Activated naive CD4-positive, alpha-beta T cell (primary cell): ENCODE measurements at regions not wholly inside any gene's neighbourhood (a gene's known extent, or its start where the extent isn't known, plus 50 kb on each side); places are given as distances from the start of the nearest gene placed in this dataset.
A peak's percentile ranks its signal among the peaks of the same experiment; 100 is the strongest.
"Not testable (repeated sequence)": the region's sequence is repeated elsewhere in the genome, so short reads cannot be mapped to it uniquely, and the experiment has no call there.

Source experiments
- DNase-seq, 4 experiments: peaks; one replicate each; lab custom pipeline; 2025; lab: John Stamatoyannopoulos, UW

GRCh38 chr17:445839-446238 lies 93.2 kb upstream of the RPH3AL start, which contains the start of gene RFLNB:
TSS of gene RFLNB (minus strand) at chr17:445939.
- DNase-seq, result not testable (repeated sequence)

GRCh38 chr17:444879-445454 lies 92.4 kb upstream of the RPH3AL start:
- DNase-seq, result no peak

- DNase-seq, result no peak
Observed at GRCh38 chr17:443109-443508, 90.5 kb upstream of the RPH3AL start.

- no peak for DNase-seq
Observed at GRCh38 chr17:441155-441950, 88.7 kb upstream of the RPH3AL start.

GRCh38 chr17:438191-438590 lies 85.6 kb upstream of the RPH3AL start:
- no peak for DNase-seq

GRCh38 chr17:437545-437944 lies 84.9 kb upstream of the RPH3AL start:
- DNase-seq, result no peak

- no peak for DNase-seq
Observed at GRCh38 chr17:436571-436970, 84.0 kb upstream of the RPH3AL start.

- DNase-seq, result not testable (repeated sequence)
Observed at GRCh38 chr17:432471-432870, 79.9 kb upstream of the RPH3AL start.

GRCh38 chr17:431494-431893 lies 78.9 kb upstream of the RPH3AL start:
- no peak for DNase-seq

- no peak for DNase-seq
Observed at GRCh38 chr17:429589-429988, 77.0 kb upstream of the RPH3AL start.

- DNase-seq, result no peak
Observed at GRCh38 chr17:428414-428813, 75.8 kb upstream of the RPH3AL start.

GRCh38 chr17:427891-428290 lies 75.3 kb upstream of the RPH3AL start:
- no peak for DNase-seq

GRCh38 chr17:427327-427726 lies 74.7 kb upstream of the RPH3AL start:
- DNase-seq, result no peak

- DNase-seq, result no peak
Observed at GRCh38 chr17:422196-422930, 69.8 kb upstream of the RPH3AL start.

- no peak for DNase-seq
Observed at GRCh38 chr17:420479-421175, 68.0 kb upstream of the RPH3AL start.

GRCh38 chr17:419073-419735 lies 66.6 kb upstream of the RPH3AL start:
- DNase-seq, result peak in 2 of 4 experiments; percentile 23 to 41

GRCh38 chr17:418421-418751 lies 65.8 kb upstream of the RPH3AL start:
- DNase-seq, result peak in 2 of 4 experiments; percentile 8 to 38

- DNase-seq, result no peak
Observed at GRCh38 chr17:417691-418420, 65.2 kb upstream of the RPH3AL start.

- peak in 2 of 4 experiments; percentile 12 to 35 for DNase-seq
Observed at GRCh38 chr17:416293-417206, 63.9 kb upstream of the RPH3AL start.
